HUES6 (cell line): ENCODE measurements at regions not wholly inside any gene's neighbourhood (a gene's known extent, or its start where the extent isn't known, plus 50 kb on each side); places are given as distances from the start of the nearest gene placed in this dataset.

ENCODE experiments used
- H3K27ac ChIP-seq: 2 replicates; pipeline ENCODE4 v1.7.0; 2013; ENCODE audit warnings: low read depth, mild to moderate bottlenecking, low read length, inconsistent platforms
- H3K27me3 ChIP-seq: 2 replicates; pipeline ENCODE4 v1.6.1; 2013; ENCODE audit warnings: low read length; ENCODE audit not compliant: control insufficient read depth, insufficient read depth
- H3K36me3 ChIP-seq: 2 replicates; pipeline ENCODE4 v1.6.1; 2013; ENCODE audit warnings: low read length; ENCODE audit not compliant: control insufficient read depth, insufficient read depth
- H3K4me1 ChIP-seq: 2 replicates; pipeline ENCODE4 v1.6.1; 2013; ENCODE audit warnings: low read length; ENCODE audit not compliant: control insufficient read depth, insufficient read depth
- H3K4me3 ChIP-seq: 2 replicates; pipeline ENCODE4 v1.5.1; 2013; ENCODE audit warnings: low read depth, low read length
- H3K9ac ChIP-seq: one replicate; pipeline ENCODE4 v1.6.1; 2013; ENCODE audit warnings: mild to moderate bottlenecking, low read length
- H3K9me3 ChIP-seq: 2 replicates; pipeline ENCODE4 v1.6.1; 2013; ENCODE audit warnings: low read depth, low read length; ENCODE audit not compliant: control insufficient read depth, insufficient read depth

DNA sequence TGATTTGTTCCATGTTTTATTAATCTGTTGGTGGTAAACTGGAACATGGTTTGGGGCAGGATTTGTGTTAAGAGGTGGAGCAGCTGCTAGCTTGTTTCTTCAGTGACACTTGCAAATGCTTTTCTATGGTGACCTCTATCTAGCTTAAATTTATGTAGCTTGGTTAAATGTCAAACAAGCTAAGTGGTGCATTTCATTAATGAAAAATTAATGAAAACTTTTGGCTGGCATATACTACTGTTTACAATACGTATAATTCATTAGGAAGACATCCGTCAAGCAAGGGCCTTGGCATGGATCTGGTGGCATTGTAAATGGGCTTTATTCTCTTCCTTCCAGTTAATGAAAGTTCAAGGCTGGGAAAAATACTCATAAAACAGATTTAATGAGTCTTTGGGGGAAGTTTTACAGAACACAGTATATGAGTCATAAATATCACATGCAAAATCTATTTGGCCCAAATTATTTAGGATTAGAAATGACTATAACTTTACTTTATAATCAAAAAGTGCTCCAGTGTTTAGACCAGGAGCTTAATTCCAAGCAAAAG lies 807.7 kb upstream of the SEL1L start:
- Histone ChIP-seq H3K4me3 (no peak overlapping the region), H3K27ac (no peak overlapping the region), H3K9me3 (peaks cover 6% of the 10 kb centered on the region), H3K4me1 (no peaks in the 10 kb centered on the region), H3K27me3 (no peaks in the 10 kb centered on the region), H3K9ac (no peak overlapping the region), H3K36me3 (no peaks in the 10 kb centered on the region)

DNA sequence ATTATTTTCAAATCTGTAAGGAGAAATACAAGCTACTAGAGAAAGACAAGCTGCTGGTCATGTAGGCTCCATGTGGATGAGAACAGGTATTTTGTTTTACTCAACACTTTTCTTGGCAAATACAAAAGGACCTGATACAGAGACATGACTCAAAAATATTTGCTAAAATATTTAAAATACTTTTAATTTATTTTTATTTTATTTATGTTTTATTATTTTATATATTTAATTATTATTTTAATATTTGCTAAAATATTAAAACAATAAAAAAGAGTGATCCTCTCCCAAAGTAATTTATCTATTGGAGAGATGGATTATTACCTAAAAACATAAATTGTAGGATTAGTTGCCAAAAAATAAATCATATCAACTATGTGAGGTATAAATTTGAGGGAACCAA lies 808.9 kb upstream of the SEL1L start:
- H3K9me3 ChIP-seq = peaks cover 6% of the 10 kb centered on the region
- H3K27me3 ChIP-seq = no peaks in the 10 kb centered on the region
- no peak overlapping the region for H3K27ac ChIP-seq
- no peaks in the 10 kb centered on the region for H3K4me1 ChIP-seq
- no peaks in the 10 kb centered on the region for H3K36me3 ChIP-seq
- no peak overlapping the region for H3K9ac ChIP-seq
- no peak overlapping the region for H3K4me3 ChIP-seq

DNA sequence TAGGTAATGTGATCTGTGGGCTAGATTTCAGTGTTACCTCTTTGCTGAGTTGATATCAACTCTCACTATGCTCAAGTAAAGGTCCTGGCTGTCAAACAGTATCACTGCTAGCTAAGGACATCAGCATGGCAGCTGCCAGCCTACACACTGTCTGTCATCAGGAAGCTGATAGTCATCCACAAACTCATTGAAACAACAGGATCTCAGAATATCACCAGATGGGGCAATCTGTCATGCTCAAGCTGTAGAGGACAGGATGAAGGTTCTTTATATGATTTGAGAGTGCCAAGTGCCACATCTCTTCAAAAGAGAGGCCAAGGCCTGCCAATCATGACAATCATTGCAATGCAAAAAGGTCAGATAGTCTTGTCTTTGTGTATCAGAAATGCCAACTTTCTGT lies 811.5 kb upstream of the SEL1L start:
- no peak overlapping the region for H3K27ac ChIP-seq
- H3K9ac ChIP-seq = no peak overlapping the region
- H3K27me3 ChIP-seq = no peaks in the 10 kb centered on the region
- no peaks in the 10 kb centered on the region for H3K4me1 ChIP-seq
- no peaks in the 10 kb centered on the region for H3K36me3 ChIP-seq
- H3K4me3 ChIP-seq = no peak overlapping the region
- peaks cover 6% of the 10 kb centered on the region for H3K9me3 ChIP-seq

DNA sequence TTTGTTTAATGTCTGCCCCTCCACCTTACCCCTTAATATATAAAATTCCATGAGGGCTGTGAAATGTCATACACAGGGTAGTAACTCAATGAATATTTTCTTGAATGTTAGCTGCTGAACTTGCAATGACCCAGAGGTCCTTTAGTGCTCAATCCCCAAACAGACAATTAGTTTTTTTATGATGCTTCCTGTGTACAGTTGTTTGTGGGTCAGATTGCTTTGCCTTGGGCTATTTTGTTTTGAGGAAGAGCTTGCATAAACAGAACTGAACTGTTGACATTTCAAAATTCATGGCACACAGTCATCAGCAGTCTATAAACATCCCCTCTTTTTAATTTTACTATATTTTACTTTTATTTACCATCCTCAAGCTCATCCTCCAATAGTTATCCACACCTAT lies 820.5 kb upstream of the SEL1L start:
- H3K4me3 ChIP-seq = no peak overlapping the region
- no peaks in the 10 kb centered on the region for H3K36me3 ChIP-seq
- no peaks in the 10 kb centered on the region for H3K9me3 ChIP-seq
- H3K4me1 ChIP-seq = no peaks in the 10 kb centered on the region
- no peaks in the 10 kb centered on the region for H3K27me3 ChIP-seq
- H3K27ac ChIP-seq = no peak overlapping the region
- no peak overlapping the region for H3K9ac ChIP-seq

DNA sequence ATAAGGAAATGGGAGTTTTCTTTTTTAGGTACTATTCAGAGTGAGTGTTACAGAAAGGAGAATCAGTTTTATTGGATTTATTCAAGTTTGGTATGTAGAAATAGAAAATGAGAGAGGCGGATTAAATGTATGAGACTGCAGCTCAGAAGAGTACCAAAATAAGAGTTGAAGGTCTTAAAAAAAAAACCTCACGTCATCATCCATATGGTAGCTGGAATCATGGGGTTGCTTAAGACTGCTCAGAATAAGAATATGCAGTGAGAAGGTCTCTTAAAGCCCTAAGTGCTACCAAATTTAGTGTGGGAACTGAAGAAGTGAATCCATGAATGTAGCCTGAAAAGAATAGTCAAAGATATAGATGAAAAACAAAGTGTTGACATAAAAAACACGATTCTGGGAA lies 825.5 kb upstream of the SEL1L start:
- H3K27me3 ChIP-seq = no peaks in the 10 kb centered on the region
- no peaks in the 10 kb centered on the region for H3K36me3 ChIP-seq
- no peak overlapping the region for H3K27ac ChIP-seq
- no peak overlapping the region for H3K9ac ChIP-seq
- no peak overlapping the region for H3K4me3 ChIP-seq
- no peaks in the 10 kb centered on the region for H3K4me1 ChIP-seq
- H3K9me3 ChIP-seq = no peaks in the 10 kb centered on the region

DNA sequence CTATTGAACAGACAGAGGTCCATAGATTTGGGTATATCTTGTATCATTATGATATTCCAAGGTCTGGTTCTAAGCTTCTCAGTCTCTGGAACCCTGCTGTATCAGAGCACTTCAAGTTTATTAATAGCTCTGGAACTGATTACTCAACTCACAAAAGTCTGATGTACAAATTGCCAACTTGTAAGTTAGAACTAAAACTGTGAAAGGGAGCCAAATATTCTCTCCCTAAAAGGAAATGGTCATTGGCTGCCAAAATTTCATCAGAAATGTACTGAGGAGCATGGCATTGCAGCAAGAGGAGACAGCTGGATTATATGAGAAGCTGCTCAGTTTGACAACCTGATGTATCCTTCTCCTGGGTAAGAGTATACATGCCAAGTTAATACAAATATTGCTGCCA lies 828.8 kb upstream of the SEL1L start:
- no peak overlapping the region for H3K4me3 ChIP-seq
- H3K9me3 ChIP-seq = no peaks in the 10 kb centered on the region
- no peak overlapping the region for H3K9ac ChIP-seq
- H3K27me3 ChIP-seq = no peaks in the 10 kb centered on the region
- no peak overlapping the region for H3K27ac ChIP-seq
- no peaks in the 10 kb centered on the region for H3K4me1 ChIP-seq
- no peaks in the 10 kb centered on the region for H3K36me3 ChIP-seq

DNA sequence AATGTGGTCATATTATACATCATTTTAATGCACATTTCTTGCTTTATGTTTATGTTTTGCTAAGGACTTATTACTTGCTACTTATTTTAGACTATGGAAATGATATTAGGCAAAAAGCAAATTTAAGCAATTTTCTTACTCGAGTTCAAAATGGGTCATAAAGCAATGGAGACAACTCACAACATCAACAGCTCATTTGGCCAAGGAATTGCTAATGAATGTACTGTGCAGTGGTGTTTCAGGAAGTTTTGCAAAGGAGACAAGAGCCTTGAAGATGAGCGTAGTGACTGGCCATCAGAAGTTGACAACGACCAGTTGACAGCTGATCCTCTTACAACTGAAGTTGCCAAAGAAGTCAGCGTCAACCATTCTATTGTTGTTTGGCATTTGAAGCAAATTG lies 831.8 kb upstream of the SEL1L start:
- H3K4me1 ChIP-seq = no peaks in the 10 kb centered on the region

DNA sequence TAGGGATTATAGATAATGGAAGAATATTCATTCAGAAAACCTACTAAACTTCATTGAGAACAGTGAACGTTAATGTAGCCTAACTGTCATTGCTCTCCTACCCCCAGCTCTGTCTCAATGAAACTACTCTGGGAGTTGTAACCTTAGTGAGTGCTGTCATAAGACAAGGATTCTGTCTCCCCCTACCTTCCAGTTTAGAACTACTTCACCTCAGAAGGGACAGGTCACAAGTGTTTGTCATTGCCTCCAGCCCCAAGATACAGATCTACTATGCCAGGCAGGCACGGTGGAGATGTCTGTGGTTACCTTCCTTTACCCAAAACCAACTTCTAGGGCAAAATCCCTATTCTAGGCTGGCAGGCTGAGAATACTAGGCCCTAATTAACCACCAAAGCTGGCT lies 833.1 kb upstream of the SEL1L start:
- H3K36me3 ChIP-seq = no peaks in the 10 kb centered on the region
- no peak overlapping the region for H3K27ac ChIP-seq
- H3K9me3 ChIP-seq = no peaks in the 10 kb centered on the region
- H3K4me3 ChIP-seq = no peak overlapping the region
- no peaks in the 10 kb centered on the region for H3K27me3 ChIP-seq
- no peaks in the 10 kb centered on the region for H3K4me1 ChIP-seq
- H3K9ac ChIP-seq = no peak overlapping the region

More for the DNA sequence above, 831.8 kb upstream of the SEL1L start:
- Histone ChIP-seq H3K9ac (no peak overlapping the region), H3K9me3 (no peaks in the 10 kb centered on the region), H3K36me3 (no peaks in the 10 kb centered on the region), H3K27ac (no peak overlapping the region), H3K27me3 (no peaks in the 10 kb centered on the region), H3K4me3 (no peak overlapping the region)

DNA sequence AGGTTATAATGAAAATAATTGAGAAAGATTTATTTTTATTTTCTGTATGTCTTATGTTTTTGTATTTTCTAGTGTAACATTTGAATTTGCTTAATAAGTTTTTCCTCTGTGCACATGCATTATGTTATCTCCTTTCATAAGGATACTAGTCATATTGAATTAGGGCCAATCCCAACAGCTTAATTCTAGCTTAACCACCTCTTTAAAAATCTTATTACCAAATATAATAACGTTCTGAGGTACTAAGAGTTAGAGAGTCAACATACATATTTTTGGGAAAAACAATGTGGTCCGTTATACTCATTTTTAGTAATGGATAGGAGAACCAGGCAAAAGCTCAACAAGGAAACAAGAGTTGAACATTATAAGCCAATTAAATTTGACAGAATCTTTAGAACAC lies 845.6 kb upstream of the SEL1L start:
- Histone ChIP-seq H3K4me1 (no peaks in the 10 kb centered on the region), H3K36me3 (no peaks in the 10 kb centered on the region), H3K9ac (no peak overlapping the region), H3K27ac (no peak overlapping the region), H3K27me3 (no peaks in the 10 kb centered on the region), H3K9me3 (no peaks in the 10 kb centered on the region), H3K4me3 (no peak overlapping the region)

DNA sequence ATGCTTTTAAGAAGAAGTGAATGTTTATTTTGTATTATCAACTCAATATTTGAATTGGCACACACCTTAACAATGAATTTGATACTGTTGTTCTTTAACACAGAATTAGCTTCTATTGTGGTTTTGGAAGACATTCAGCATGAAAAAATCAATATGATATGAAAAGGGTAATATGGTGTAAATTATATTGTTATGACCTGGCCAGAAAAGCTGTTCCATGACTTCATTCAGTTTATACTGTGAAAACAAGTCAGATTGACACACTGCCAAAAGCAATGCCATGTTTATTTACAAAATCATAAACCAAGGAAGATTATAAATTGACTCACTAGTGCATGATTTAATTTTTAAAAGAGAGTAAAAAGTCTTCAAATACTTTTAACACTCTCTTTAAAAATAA lies 851.4 kb upstream of the SEL1L start:
- no peak overlapping the region for H3K27ac ChIP-seq
- no peaks in the 10 kb centered on the region; the same call in 1 of the 2 replicates for H3K4me1 ChIP-seq
- no peak overlapping the region for H3K9ac ChIP-seq
- H3K9me3 ChIP-seq = no peaks in the 10 kb centered on the region
- H3K4me3 ChIP-seq = no peak overlapping the region
- no peaks in the 10 kb centered on the region for H3K36me3 ChIP-seq
- no peaks in the 10 kb centered on the region for H3K27me3 ChIP-seq

DNA sequence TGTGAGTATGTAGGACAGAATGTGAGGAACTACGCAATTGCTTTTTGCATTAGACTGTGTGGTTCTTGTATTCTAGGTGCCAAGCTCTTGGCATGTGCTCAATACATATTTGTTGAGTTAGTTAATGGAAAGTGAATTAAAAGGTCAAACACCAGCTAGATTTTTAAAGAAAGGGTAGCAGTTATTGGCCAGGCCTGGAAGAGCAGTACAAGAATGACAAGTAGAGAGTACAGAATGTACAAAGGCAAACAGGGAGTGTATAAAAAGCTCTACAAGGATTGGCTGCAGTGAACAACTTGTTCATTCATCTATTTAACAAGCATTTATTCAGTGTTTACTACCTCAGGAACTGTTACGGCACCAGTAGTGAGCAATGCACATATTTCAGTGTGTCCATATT lies 854.0 kb upstream of the SEL1L start:
- Histone ChIP-seq H3K27me3 (no peaks in the 10 kb centered on the region), H3K27ac (no peak overlapping the region), H3K4me3 (no peak overlapping the region), H3K4me1 (no peaks in the 10 kb centered on the region; the same call in 1 of the 2 replicates), H3K36me3 (no peaks in the 10 kb centered on the region), H3K9me3 (no peaks in the 10 kb centered on the region), H3K9ac (no peak overlapping the region)

DNA sequence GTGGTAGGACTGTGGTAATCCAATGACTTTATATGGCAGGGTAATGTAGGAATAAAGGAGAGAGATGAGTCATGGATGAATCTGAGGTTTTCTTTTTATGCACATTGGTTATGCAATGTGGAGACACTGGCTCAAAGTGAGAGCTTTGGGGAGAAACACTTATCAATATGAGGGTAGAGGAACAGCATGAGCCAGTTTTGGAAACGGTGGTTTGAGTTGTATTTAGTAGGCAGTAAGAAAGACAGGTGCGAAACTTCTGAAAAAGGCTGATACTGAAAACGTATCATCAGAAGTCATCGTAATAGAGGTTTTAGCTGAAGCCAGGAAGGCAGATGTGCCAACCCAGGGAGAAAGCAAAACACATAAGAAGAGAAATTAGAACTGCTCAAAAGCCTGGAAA lies 854.8 kb upstream of the SEL1L start:
- Histone ChIP-seq H3K4me1 (no peaks in the 10 kb centered on the region; the same call in 1 of the 2 replicates), H3K27ac (no peak overlapping the region), H3K9me3 (no peaks in the 10 kb centered on the region), H3K36me3 (no peaks in the 10 kb centered on the region), H3K27me3 (no peaks in the 10 kb centered on the region), H3K9ac (no peak overlapping the region), H3K4me3 (no peak overlapping the region)
